ENCODE measurements at regions not wholly inside any gene's neighbourhood (a gene's known extent, or its start where the extent isn't known, plus 50 kb on each side); places are given as distances from the start of the nearest gene placed in this dataset.

- no peak for DNase-seq
Measured at GRCh38 chr10:2688958-2689357, 378.4 kb upstream of the PFKP start.

GRCh38 chr10:2686691-2687090, 380.7 kb upstream of the PFKP start:
- DNase-seq, result no peak

DNA sequence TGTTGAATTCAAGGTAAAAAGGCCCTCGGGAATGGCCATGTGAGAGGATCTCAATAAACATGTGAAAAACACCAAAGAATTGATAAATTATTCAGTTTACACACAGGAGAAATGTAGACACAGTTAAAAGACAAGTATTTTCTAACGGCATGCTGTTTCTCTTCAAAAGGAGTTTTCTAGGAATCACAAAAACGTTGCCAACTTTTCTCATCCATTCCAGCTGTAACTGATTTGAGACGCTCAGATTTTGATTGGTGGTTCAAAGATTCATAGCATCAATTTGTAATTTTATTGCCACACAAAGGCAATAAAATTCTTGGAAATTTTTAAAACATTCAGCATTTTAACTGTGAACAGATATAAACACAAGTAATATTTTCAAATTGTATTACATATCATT, 384.9 kb upstream of the PFKP start:
- DNase-seq, result no peak

- DNase-seq, result no peak
Measured at GRCh38 chr10:2681891-2682290, 385.5 kb upstream of the PFKP start.

- DNase-seq, result no peak
Measured at GRCh38 chr10:2680821-2681220, 386.5 kb upstream of the PFKP start.

GRCh38 chr10:2679646-2680045, 387.7 kb upstream of the PFKP start:
- DNase-seq, result no peak

GRCh38 chr10:2676455-2676854, 390.9 kb upstream of the PFKP start:
- DNase-seq, result no peak

DNA sequence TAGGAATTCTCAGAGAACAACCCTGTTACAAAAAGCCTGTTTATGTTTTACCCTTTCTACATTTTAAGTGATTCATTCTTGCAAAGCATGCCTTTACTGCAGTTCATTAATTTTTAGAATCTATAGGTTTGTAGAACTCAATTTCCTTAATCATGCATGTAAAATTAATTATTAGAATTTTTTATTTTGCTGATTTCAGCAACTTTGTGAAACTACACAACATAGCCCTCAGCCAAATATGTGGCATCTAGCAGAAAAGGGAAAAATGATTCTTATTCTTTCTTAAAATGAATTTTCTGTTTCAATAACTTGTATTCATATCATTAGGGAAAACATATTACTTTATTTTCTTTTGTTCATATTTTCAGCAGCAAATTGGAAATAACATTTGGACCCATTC, 392.9 kb upstream of the PFKP start:
- DNase-seq, result no peak

- no peak for DNase-seq
Measured at GRCh38 chr10:2670864-2671263, 396.5 kb upstream of the PFKP start.

DNA sequence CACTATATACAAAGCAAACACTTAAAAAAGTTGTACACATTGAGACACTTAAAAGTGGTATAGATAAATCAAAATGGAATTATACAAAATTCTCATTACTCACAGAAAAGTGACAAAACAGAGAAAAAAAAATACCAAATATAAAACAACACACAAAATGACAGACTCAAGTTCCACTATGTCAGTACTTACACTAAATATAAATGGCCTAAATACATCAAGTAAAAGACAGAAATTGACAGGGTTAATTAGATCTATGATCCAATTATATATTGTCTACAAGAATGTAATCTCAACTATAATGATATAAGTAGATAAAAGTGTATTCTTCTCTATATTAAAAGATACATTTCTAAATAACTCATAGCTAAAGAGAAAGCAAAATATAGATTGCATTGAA, 401.6 kb upstream of the PFKP start:
- DNase-seq, result no peak

DNA sequence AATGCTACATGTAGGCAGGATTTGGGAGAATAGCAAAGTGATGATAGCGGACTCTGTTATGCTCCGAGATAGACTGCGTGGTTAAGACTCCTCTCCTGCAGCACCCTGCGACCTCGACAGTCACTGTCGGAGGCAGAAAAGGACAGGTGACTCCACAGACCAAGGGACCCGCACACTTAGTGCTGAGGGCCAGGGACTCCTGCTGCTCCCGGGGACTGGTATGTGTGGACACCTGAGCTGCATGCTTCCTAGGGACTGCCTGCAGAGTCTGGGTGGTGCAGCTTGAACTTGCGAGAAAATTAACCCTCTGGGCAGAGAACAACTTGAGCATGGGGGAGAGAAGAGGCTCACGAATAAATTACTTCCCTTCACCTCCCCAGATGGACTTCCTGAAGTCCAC, 407.1 kb upstream of the PFKP start:
- DNase-seq, result no peak

- no peak for DNase-seq
Measured at GRCh38 chr10:2659660-2660209, 407.6 kb upstream of the PFKP start.

- no peak for DNase-seq
Measured at GRCh38 chr10:2658780-2659179, 408.6 kb upstream of the PFKP start.

DNA sequence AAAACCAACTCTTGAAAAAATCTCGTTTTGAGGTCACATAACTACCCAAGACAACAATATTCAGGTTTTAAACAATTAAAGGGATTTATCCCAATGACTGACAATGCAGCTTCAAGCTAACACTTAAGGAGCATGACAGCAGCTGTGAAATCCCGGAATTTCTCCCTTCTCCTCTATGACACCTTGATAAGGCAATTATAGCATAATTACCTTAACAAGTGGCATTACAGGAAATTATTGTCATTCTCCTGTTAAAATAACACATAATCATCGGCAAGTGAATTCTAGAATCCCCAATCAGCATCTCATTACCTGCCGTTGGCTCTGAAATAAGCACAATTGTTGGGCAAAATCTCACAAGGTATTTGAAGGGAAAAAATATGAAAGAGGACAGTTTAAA, 417.0 kb upstream of the PFKP start:
- DNase-seq, result no peak

DNA sequence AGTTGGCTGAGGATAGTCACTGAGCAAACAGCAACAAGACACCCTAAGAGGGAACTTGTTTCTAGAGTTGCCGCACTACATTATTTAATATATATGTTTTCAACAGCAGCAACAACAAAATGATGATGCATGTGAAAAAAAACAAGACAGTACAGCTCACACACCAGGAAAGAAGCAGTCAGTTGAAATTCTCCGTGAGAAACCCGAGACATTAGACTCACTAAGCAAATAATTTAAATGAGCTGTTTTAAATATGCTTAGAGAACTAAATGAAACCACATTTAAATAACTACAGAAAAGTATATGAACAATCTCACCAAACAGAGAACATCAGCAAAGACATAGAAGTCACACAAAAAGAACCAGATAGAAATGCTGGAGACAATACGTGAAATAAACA, 426.3 kb upstream of the PFKP start:
- no peak for DNase-seq

GRCh38 chr10:2633630-2634029, 433.7 kb upstream of the PFKP start:
- DNase-seq, result no peak

- DNase-seq, result no peak
Measured at GRCh38 chr10:2631557-2632205, 435.7 kb upstream of the PFKP start.

GRCh38 chr10:2628705-2629104, 438.6 kb upstream of the PFKP start:
- DNase-seq, result no peak

DNA sequence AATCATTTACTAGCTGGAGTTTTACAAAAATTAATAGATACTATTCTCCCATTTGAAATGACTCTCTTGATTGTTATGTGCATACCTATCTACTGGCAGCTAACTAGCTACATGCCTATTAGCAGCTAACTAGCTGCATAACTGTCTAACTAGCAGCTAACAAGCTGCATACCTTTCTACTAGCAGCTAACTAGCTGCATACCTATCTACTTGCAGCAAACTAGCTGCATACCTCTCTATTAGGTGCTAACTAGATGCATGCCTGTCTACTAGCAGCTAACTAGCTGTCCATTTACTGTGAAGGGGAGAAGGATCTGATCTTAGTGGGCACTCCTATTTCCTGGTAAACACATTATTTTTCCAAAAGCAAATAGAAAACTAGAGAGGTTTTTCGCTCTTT, 439.4 kb upstream of the PFKP start:
- no peak for DNase-seq

DNA sequence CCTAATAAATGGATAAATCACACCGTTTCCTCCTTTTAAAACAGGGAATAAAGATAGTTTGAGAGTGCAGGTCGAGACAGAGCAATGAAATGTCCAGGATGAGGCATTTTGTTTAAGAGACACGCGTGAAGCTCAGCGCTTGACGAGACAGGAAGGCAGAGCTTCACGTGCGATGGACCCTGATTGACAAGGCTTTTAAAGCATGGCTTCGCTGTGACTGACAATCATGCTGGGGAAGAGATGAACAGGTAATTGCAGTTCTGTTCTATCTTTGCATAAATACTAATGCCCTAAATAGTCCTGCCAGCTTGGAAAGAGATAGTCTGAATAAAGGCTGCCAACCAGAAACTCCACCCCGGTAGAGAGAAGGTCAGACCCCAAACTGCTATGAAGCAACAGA, 442.3 kb upstream of the PFKP start:
- DNase-seq, result no peak

- DNase-seq, result no peak
Measured at GRCh38 chr10:2623675-2624274, 443.6 kb upstream of the PFKP start.

- no peak for DNase-seq
Measured at GRCh38 chr10:2620827-2621521, 446.4 kb upstream of the PFKP start.

DNA sequence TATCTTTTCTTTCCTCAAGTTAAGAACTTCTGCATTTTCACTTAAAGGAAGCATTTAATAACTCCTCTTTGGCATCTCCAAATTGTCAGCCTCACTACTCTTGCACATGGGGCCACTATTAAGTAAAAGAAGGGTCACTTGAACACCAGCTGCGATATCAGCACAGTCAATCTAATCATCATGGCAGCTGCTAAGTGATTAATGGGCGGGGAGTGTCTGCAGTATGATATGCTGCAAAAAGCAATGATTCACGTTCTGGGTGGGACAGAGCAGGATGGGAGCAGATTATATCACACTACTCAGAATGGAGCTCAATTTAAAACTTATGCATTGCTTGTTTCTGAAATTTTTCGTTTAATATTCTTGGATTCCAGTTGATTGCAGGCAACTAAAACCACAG, 447.4 kb upstream of the PFKP start:
- no peak for DNase-seq

DNA sequence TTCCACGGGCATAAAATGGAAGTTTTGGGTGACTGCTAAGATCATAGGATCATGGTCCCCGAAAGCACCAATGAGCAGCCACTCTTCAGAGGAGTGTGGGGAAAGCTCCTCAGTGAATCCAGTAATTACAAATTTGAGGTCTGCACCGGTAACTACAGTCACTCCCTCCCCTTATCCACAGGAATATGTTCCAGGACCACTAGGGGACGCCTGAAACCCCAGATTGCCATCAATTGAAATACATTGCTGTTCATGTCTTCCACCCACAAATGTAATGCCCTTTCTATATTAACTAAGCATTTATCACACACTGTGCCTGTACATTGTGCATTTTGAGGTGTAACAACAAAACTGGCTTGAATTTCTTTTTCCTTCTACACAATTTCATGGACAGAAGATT, 447.9 kb upstream of the PFKP start:
- no peak for DNase-seq
